GM12891 (cell line): ENCODE measurements at regions not wholly inside any gene's neighbourhood (a gene's known extent, or its start where the extent isn't known, plus 50 kb on each side); places are given as distances from the start of the nearest gene placed in this dataset.

Source experiments
- POLR2A ChIP-seq: IDR thresholded peaks from 2 replicates; pipeline ENCODE4 v1.6.1; 2011; ENCODE audit warnings: low read depth, low read length, control low read depth
- POLR2AphosphoS5 ChIP-seq: IDR thresholded peaks from 2 replicates; pipeline ENCODE4 v1.6.1; 2011; ENCODE audit warnings: low read depth, low read length, control low read depth
- SPI1 ChIP-seq: IDR thresholded peaks from 2 replicates; pipeline ENCODE4 v1.6.1; 2011; ENCODE audit warnings: low read depth, low read length, control low read depth
- TAF1 ChIP-seq: IDR thresholded peaks from 2 replicates; pipeline ENCODE4 v1.6.1; 2011; ENCODE audit warnings: low read depth, low read length, control low read depth

GRCh38 chr2:172253190-172254052 is 150.7 kb upstream of the DLX2 start:
- TF ChIP-seq POLR2A (no peak), POLR2AphosphoS5 (no peak), TAF1 (no peak), SPI1 (no peak)
